Adipocyte (in vitro differentiated cells): ENCODE measurements at regions not wholly inside any gene's neighbourhood (a gene's known extent, or its start where the extent isn't known, plus 50 kb on each side); places are given as distances from the start of the nearest gene placed in this dataset.

Source experiments
- DNase-seq: peaks from one replicate; pipeline ENCODE4 v3.0.0-alpha.2; 2015; ENCODE audit warnings: low read depth
- H3K27me3 ChIP-seq: replicated peaks from 2 replicates; pipeline ENCODE4 v1.7.0; 2013; ENCODE audit warnings: mild to moderate bottlenecking, low read length, moderate library complexity; ENCODE audit not compliant: control insufficient read depth, insufficient read depth
- H3K36me3 ChIP-seq: 2 replicates; pipeline ENCODE4 v1.7.0; 2013; ENCODE audit warnings: low read length, mild to moderate bottlenecking, moderate library complexity; ENCODE audit not compliant: control insufficient read depth, insufficient read depth, severe bottlenecking
- H3K4me1 ChIP-seq: 2 replicates; pipeline ENCODE4 v1.7.0; 2013; ENCODE audit warnings: mild to moderate bottlenecking, low read length, moderate library complexity; ENCODE audit not compliant: control insufficient read depth, insufficient read depth
- H3K4me3 ChIP-seq: 2 replicates; pipeline ENCODE4 v1.7.0; 2013; ENCODE audit warnings: mild to moderate bottlenecking, low read length, moderate library complexity
- H3K9ac ChIP-seq: 2 replicates; pipeline ENCODE4 v1.7.0; 2013; ENCODE audit warnings: mild to moderate bottlenecking, low read length, moderate library complexity
- H3K9me3 ChIP-seq: 2 replicates; pipeline ENCODE4 v1.7.0; 2013; ENCODE audit warnings: mild to moderate bottlenecking, low read length, moderate library complexity; ENCODE audit not compliant: control insufficient read depth

- no peak for DNase-seq
- Histone ChIP-seq H3K9ac (no peak overlapping the region), H3K4me3 (no peak overlapping the region), H3K27me3 (no peaks in the 10 kb centered on the region), H3K4me1 (peaks cover 49% of the 10 kb centered on the region), H3K36me3 (peaks cover 43% of the 10 kb centered on the region), H3K9me3 (no peaks in the 10 kb centered on the region)
These were observed 237.5 kb upstream of the MKLN1 start for GRCh38 chr7:131090188-131090587.

DNA sequence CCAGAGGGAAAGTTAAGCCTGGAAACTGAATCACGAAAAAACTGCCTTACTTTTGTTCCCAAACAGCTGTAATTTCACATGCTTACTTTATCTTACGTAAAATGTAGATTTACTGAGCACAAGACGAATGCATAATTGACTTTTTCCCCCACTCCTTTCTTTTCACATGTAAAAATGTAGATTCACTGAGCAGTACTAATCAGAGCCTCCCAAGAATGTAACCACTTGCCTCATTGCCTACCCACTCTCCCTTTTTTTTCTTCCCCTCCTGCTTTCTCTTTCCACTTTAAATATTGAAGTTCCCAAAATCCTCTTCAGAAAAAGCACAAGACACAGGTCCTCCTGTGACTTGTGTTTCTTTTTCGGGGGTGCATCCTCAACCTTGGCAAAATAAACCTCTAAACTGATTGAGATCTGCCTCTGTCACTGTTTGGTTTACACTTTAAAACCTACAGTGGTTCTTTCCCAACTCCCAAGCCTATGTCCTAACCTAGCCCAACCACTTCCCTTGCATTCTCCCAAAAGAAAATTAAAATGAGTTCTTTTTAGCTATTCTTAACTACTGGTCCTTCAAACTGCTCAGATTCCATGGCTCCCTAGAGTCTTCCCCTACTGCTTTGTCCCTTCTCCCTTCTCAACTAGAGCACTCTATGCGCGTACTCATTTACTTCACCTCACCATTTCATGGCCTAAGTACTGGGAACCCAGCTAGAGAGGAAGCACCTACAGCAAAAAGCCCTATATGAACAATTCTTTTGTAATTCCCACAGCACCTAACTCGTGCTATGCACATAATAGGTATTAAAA is 236.6 kb upstream of the MKLN1 start:
- Histone ChIP-seq H3K4me1 (peaks cover 56% of the 10 kb centered on the region), H3K9ac (no peak overlapping the region), H3K27me3 (no peaks in the 10 kb centered on the region), H3K4me3 (peak overlapping the region; percentile 10), H3K36me3 (peaks cover 40% of the 10 kb centered on the region), H3K9me3 (no peaks in the 10 kb centered on the region)
- DNase-seq = no peak

DNA sequence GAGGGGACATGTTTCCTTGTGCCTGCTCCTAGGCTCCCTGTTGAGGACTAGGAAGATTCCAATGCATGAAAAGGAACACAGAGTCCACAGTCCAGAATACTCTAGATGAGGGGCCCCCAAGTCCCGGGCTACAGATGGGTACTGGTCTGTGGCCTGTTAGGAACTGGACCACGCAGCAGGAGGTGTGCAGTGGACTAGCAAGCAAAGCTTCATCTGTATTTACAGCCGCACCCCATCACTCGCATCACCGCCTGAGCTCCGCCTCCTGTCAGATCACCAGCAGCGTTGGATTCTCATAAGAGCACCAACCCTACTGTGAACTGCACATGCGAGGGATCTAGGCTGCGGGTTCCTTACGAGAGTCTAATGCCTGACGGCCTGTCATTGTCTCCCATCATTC is 233.0 kb upstream of the MKLN1 start:
- Histone ChIP-seq H3K9ac (no peak overlapping the region), H3K36me3 (peaks cover 50% of the 10 kb centered on the region), H3K9me3 (no peaks in the 10 kb centered on the region), H3K27me3 (no peaks in the 10 kb centered on the region), H3K4me3 (no peak overlapping the region), H3K4me1 (peaks cover 54% of the 10 kb centered on the region)
- no peak for DNase-seq

GRCh38 chr7:131095346-131095745 is 232.3 kb upstream of the MKLN1 start:
- H3K27me3 ChIP-seq = no peaks in the 10 kb centered on the region
- H3K4me1 ChIP-seq = peaks cover 49% of the 10 kb centered on the region
- no peaks in the 10 kb centered on the region for H3K9me3 ChIP-seq
- H3K9ac ChIP-seq = no peak overlapping the region
- DNase-seq = peak; percentile 5
- H3K36me3 ChIP-seq = peaks cover 51% of the 10 kb centered on the region
- H3K4me3 ChIP-seq = no peak overlapping the region

GRCh38 chr7:131096267-131096927 is 231.3 kb upstream of the MKLN1 start:
- peaks cover 57% of the 10 kb centered on the region for H3K36me3 ChIP-seq
- no peak overlapping the region for H3K9ac ChIP-seq
- H3K4me3 ChIP-seq = no peak overlapping the region
- H3K9me3 ChIP-seq = no peaks in the 10 kb centered on the region
- no peak for DNase-seq
- peaks cover 39% of the 10 kb centered on the region for H3K4me1 ChIP-seq
- H3K27me3 ChIP-seq = no peaks in the 10 kb centered on the region

DNA sequence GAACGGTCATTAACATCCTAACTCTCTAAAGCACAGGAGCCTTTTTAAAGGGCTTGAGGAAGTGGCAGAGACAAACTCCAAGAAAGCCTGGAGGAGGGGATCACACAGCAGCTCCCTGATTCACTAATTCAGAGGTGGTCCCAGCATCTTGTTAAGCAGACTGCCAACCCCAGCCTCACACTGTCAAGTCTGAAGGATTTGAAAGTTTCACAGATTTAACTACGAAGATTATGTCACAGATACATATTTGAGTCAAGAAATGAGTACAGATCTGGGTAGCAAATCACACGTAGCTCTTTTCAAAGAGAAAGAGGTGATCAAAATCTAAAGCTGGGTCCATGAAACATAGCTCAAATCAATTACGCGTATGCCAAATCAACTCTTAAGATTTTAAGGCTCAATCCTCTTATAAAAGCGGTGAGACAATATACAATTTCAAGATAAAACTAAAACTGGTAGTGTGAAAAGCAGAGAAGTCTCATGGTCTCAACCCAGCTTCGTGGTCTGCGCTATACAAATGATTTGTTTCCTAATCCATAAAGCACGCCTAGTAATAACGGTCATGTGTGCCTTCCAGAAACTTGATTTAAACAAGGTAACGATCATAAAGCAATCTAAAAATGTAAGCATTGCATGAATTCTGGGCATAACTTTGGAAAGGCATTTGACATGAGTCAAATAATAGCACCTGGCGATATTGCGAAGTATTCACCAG is 229.9 kb upstream of the MKLN1 start:
- Histone ChIP-seq H3K36me3 (peaks cover 55% of the 10 kb centered on the region), H3K4me1 (peaks cover 31% of the 10 kb centered on the region), H3K27me3 (no peaks in the 10 kb centered on the region), H3K9ac (no peak overlapping the region), H3K4me3 (no peak overlapping the region), H3K9me3 (no peaks in the 10 kb centered on the region)
- DNase-seq = no peak

- Histone ChIP-seq H3K36me3 (peaks cover 52% of the 10 kb centered on the region), H3K4me1 (peaks cover 38% of the 10 kb centered on the region), H3K4me3 (no peak overlapping the region), H3K27me3 (no peaks in the 10 kb centered on the region), H3K9me3 (no peaks in the 10 kb centered on the region), H3K9ac (no peak overlapping the region)
- DNase-seq = no peak
These were observed 229.1 kb upstream of the MKLN1 start for GRCh38 chr7:131098527-131098926.

DNA sequence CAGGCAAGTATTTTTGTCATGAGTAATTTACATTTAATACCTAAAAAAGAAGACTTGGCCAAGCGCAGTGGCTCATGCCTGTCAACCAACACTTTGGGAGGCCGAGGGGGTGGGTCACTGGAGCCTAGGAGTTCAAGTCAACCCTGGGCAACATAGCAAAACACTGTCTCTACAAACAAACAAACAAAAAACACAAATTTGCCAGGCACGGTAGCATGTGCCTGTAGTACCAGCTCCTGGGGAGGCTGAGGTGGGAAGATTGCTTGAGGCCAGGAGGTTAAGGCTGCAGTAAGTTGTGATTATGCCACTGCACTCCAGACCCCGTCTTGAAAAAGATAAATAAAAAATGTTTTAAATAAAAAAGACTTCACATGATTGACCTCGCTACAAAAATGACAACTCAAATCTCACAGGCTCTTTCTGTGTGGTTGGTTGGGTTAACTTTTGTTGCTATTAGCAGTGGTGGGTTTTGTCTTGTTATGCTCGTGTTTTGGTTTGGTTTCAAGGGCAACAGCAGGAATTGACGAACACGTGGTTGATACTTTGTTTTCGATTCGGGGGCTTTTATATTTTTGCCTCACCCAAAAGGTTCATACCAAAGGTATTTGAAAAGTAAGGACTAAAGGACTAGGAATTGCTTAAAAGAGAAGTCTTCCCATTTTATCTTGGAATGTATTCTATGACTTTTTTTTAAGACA is 227.2 kb upstream of the MKLN1 start:
- no peaks in the 10 kb centered on the region for H3K27me3 ChIP-seq
- no peak overlapping the region for H3K9ac ChIP-seq
- H3K36me3 ChIP-seq = peaks cover 53% of the 10 kb centered on the region
- no peaks in the 10 kb centered on the region for H3K9me3 ChIP-seq
- no peak for DNase-seq
- no peak overlapping the region for H3K4me3 ChIP-seq
- peaks cover 40% of the 10 kb centered on the region for H3K4me1 ChIP-seq

GRCh38 chr7:131103997-131104396 is 223.7 kb upstream of the MKLN1 start:
- Histone ChIP-seq H3K27me3 (no peaks in the 10 kb centered on the region), H3K4me1 (peaks cover 33% of the 10 kb centered on the region), H3K36me3 (peaks cover 25% of the 10 kb centered on the region), H3K4me3 (peak overlapping the region; percentile 85), H3K9me3 (no peaks in the 10 kb centered on the region), H3K9ac (peak overlapping the region; percentile 90)
- DNase-seq = peak; percentile 67

- DNase-seq = peak; percentile 28
- H3K4me3 ChIP-seq = peak overlapping the region; percentile 85
- H3K27me3 ChIP-seq = no peaks in the 10 kb centered on the region
These were observed 222.9 kb upstream of the MKLN1 start for GRCh38 chr7:131104596-131105293.

More at GRCh38 chr7:131104596-131105293, 222.9 kb upstream of the MKLN1 start:
- peaks cover 22% of the 10 kb centered on the region for H3K36me3 ChIP-seq
- peaks cover 35% of the 10 kb centered on the region for H3K4me1 ChIP-seq
- no peaks in the 10 kb centered on the region for H3K9me3 ChIP-seq
- H3K9ac ChIP-seq = peak overlapping the region; percentile 90
